DMS79 treated with DMSO at 0.1 percent for 48 hours (cell line): ENCODE measurements at regions not wholly inside any gene's neighbourhood (a gene's known extent, or its start where the extent isn't known, plus 50 kb on each side); places are given as distances from the start of the nearest gene placed in this dataset.
"Not testable (repeated sequence)": the region's sequence is repeated elsewhere in the genome, so short reads cannot be mapped to it uniquely, and the experiment has no call there.

ENCODE experiments used
- DNase-seq: peaks from one replicate; lab custom pipeline; 2025; lab: John Stamatoyannopoulos, UW

GRCh38 chr9:19873188-19873587, 84.4 kb upstream of the SLC24A2 start:
- DNase-seq = not testable (repeated sequence)

DNA sequence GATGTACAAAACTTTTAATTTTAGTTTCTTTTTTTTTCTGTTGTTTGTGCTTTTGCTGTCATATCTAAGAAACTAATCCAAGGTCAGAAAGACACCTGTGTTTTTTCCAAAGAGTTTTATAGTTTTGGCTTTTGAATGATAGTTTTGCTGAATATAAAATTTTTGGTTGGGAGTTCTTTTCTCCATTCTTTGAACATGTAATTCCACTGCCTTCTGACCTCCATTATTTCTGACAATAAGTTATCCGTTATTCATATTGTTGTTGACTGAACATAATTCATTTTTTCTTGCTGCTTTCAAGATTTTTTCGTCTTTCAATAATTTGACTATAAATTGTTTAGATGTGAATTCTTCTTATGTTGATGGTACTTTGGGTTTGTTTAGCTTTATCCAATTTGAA, 82.2 kb upstream of the SLC24A2 start:
- DNase-seq = no peak

DNA sequence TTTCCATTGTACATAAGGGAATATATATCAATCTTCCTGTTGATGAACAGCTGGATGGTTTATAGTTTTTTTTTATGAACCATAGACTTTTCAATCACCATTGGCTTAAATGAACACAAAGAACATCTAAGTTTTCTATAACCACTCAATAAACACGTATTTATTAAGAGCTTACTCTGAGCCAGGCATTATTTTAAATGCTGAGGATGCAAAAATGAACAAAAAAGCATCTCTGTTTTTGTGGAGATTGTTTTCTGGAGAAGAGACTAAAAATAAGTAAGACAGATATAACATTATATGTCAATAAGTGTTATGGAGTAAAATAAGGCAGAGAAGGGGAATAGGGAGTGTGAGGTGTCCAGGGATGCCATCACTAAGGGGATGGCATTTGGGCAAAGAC, 52.1 kb upstream of the SLC24A2 start:
- no peak for DNase-seq
